Loucy (cell line): ENCODE measurements at regions not wholly inside any gene's neighbourhood (a gene's known extent, or its start where the extent isn't known, plus 50 kb on each side); places are given as distances from the start of the nearest gene placed in this dataset.

Experiments
- H2AFZ ChIP-seq: fragments of 200-600 bp; sonication (generic); 2 replicates; pipeline ENCODE4 v1.6.0; 2016; ENCODE audit warnings: antibody characterized with exemption, mild to moderate bottlenecking, low read length, moderate library complexity
- H3F3A ChIP-seq: fragments of 200-600 bp; 2 replicates; pipeline ENCODE4 v1.6.0; 2016; ENCODE audit warnings: antibody characterized with exemption, low read depth, mild to moderate bottlenecking
- H3K27me3 ChIP-seq: fragments of 200-600 bp; sonication (generic); 2 replicates; pipeline ENCODE4 v1.6.1; 2014; ENCODE audit warnings: low read length, mild to moderate bottlenecking; ENCODE audit not compliant: insufficient read depth, poor library complexity, severe bottlenecking
- H3K36me3 ChIP-seq: fragments of 200-600 bp; sonication (generic); 2 replicates; pipeline ENCODE4 v1.6.1; 2016; ENCODE audit warnings: low read length; ENCODE audit not compliant: insufficient read depth
- H3K4me1 ChIP-seq: fragments of 200-600 bp; sonication (generic); 2 replicates; pipeline ENCODE4 v1.5.1; 2014; ENCODE audit warnings: low read length, mild to moderate bottlenecking; ENCODE audit not compliant: insufficient read depth, poor library complexity, severe bottlenecking
- H3K4me2 ChIP-seq: fragments of 200-600 bp; sonication (generic); 2 replicates; pipeline ENCODE4 v1.6.0; 2014; ENCODE audit warnings: antibody characterized with exemption, low read length, low read depth, mild to moderate bottlenecking; ENCODE audit not compliant: poor library complexity, severe bottlenecking
- H3K4me3 ChIP-seq: fragments of 200-600 bp; sonication (generic); 2 replicates; pipeline ENCODE4 v1.5.1; 2014; ENCODE audit warnings: low read length, mild to moderate bottlenecking, mixed read lengths; ENCODE audit not compliant: poor library complexity, severe bottlenecking
- H3K79me2 ChIP-seq: fragments of 200-600 bp; sonication (generic); 2 replicates; pipeline ENCODE4 v1.6.1; 2014; ENCODE audit warnings: low read length; ENCODE audit not compliant: insufficient read depth
- H3K9ac ChIP-seq: fragments of 200-600 bp; sonication (generic); 2 replicates; pipeline ENCODE4 v1.6.0; 2014; ENCODE audit warnings: mild to moderate bottlenecking, low read depth, low read length, moderate library complexity; ENCODE audit not compliant: poor library complexity, severe bottlenecking
- H3K9me2 ChIP-seq: fragments of 200-600 bp; sonication (generic); replicated peaks from 2 replicates; pipeline ENCODE4 v1.6.1; 2016; ENCODE audit warnings: low read depth, low read length, mixed read lengths
- H3K9me3 ChIP-seq: fragments of 200-600 bp; sonication (generic); 2 replicates; pipeline ENCODE4 v1.6.1; 2014; ENCODE audit warnings: mild to moderate bottlenecking, antibody characterized with exemption, low read length, low read depth; ENCODE audit not compliant: insufficient read depth
- H4K20me1 ChIP-seq: fragments of 200-600 bp; sonication (generic); 2 replicates; pipeline ENCODE4 v1.6.0; 2014; ENCODE audit warnings: antibody characterized with exemption, low read length, mild to moderate bottlenecking; ENCODE audit not compliant: insufficient read depth, poor library complexity, severe bottlenecking
- CTCF ChIP-seq: fragments of 200-600 bp; sonication (generic); conservative IDR thresholded peaks from 2 replicates; pipeline ENCODE4 v1.5.1; 2014; ENCODE audit warnings: mild to moderate bottlenecking, antibody characterized with exemption, low read length
- EZH2phosphoT487 ChIP-seq: fragments of 200-600 bp; IDR thresholded peaks from 2 replicates; pipeline ENCODE4 v1.6.1; 2018; ENCODE audit warnings: antibody characterized with exemption, mild to moderate bottlenecking, moderate library complexity, borderline replicate concordance

- Histone ChIP-seq H3K4me2 (no peak overlapping the region), H3K9ac (no peak overlapping the region), H3F3A (no peaks in the 10 kb centered on the region), H3K27me3 (no peaks in the 10 kb centered on the region), H4K20me1 (no peaks in the 10 kb centered on the region), H3K4me3 (no peak overlapping the region), H3K36me3 (no peaks in the 10 kb centered on the region), H3K9me3 (no peaks in the 10 kb centered on the region), H3K79me2 (no peaks in the 10 kb centered on the region), H3K4me1 (no peaks in the 10 kb centered on the region), H2AFZ (no peak overlapping the region), H3K9me2 (no peaks in the 10 kb centered on the region)
- TF ChIP-seq CTCF (no peak), EZH2phosphoT487 (no peak)
Measured at GRCh38 chr12:127148318-127148717, 1118.7 kb upstream of the TMEM132C start.

- Histone ChIP-seq H3K27me3 (no peaks in the 10 kb centered on the region), H3K9me2 (no peaks in the 10 kb centered on the region), H4K20me1 (no peaks in the 10 kb centered on the region), H3K4me2 (no peak overlapping the region), H3K79me2 (no peaks in the 10 kb centered on the region), H3K9ac (no peak overlapping the region), H3K4me3 (no peak overlapping the region), H2AFZ (no peak overlapping the region), H3K36me3 (no peaks in the 10 kb centered on the region), H3F3A (no peaks in the 10 kb centered on the region), H3K4me1 (no peaks in the 10 kb centered on the region), H3K9me3 (no peaks in the 10 kb centered on the region)
- TF ChIP-seq CTCF (no peak), EZH2phosphoT487 (no peak)
Measured at GRCh38 chr12:127149226-127149964, 1117.6 kb upstream of the TMEM132C start.

GRCh38 chr12:127150028-127150427 lies 1116.9 kb upstream of the TMEM132C start:
- Histone ChIP-seq H3F3A (no peaks in the 10 kb centered on the region), H3K4me2 (no peak overlapping the region), H3K79me2 (no peaks in the 10 kb centered on the region), H3K9me2 (no peaks in the 10 kb centered on the region), H3K4me3 (no peak overlapping the region), H4K20me1 (no peaks in the 10 kb centered on the region), H3K9ac (no peak overlapping the region), H2AFZ (no peak overlapping the region), H3K36me3 (no peaks in the 10 kb centered on the region), H3K27me3 (no peaks in the 10 kb centered on the region), H3K9me3 (no peaks in the 10 kb centered on the region), H3K4me1 (no peaks in the 10 kb centered on the region)
- TF ChIP-seq EZH2phosphoT487: no peak
- TF ChIP-seq CTCF: no peak
